Choroid plexus epithelial cell (primary cell): ENCODE measurements at regions not wholly inside any gene's neighbourhood (a gene's known extent, or its start where the extent isn't known, plus 50 kb on each side); places are given as distances from the start of the nearest gene placed in this dataset.
A peak's percentile ranks its signal among the peaks of the same experiment; 100 is the strongest.

Experiments used
- DNase-seq: peaks from one replicate; pipeline ENCODE4 v3.0.0-alpha.2; 2010; ENCODE audit warnings: low read depth
- H3K4me3 ChIP-seq: 2 replicates; pipeline ENCODE4 v1.5.1; 2011; ENCODE audit warnings: low read depth, mild to moderate bottlenecking, control low read depth, low read length, moderate library complexity
- TF ChIP-seq, protein P1 (sequence below): conservative IDR thresholded peaks from 2 replicates; pipeline ENCODE4 v1.5.1; 2011; ENCODE audit warnings: low read depth, mild to moderate bottlenecking, control low read depth, inconsistent platforms, low read length, moderate library complexity

DNA sequence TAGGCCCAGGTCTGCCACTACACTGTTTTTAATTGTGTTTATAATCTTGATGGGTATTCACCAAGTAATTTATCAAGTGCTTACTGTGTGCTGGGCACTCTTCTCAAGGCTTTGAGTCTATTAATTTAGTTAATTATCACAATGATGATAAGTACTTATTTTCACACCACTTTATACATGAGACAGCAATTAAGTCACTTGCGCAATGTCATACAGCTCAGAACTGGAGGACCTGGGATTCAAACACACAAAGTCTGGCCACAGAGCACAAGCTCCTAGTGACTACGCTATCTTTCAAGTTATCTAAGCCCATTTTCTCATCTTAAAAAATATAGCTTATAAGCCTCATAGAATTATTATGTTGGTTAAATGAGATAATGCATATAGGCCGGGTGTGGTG lies 85.0 kb downstream of the LLPH start:
- DNase-seq = no peak
- no peak overlapping the region for H3K4me3 ChIP-seq
- TF ChIP-seq, protein P1, sequence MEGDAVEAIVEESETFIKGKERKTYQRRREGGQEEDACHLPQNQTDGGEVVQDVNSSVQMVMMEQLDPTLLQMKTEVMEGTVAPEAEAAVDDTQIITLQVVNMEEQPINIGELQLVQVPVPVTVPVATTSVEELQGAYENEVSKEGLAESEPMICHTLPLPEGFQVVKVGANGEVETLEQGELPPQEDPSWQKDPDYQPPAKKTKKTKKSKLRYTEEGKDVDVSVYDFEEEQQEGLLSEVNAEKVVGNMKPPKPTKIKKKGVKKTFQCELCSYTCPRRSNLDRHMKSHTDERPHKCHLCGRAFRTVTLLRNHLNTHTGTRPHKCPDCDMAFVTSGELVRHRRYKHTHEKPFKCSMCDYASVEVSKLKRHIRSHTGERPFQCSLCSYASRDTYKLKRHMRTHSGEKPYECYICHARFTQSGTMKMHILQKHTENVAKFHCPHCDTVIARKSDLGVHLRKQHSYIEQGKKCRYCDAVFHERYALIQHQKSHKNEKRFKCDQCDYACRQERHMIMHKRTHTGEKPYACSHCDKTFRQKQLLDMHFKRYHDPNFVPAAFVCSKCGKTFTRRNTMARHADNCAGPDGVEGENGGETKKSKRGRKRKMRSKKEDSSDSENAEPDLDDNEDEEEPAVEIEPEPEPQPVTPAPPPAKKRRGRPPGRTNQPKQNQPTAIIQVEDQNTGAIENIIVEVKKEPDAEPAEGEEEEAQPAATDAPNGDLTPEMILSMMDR = no peak

DNA sequence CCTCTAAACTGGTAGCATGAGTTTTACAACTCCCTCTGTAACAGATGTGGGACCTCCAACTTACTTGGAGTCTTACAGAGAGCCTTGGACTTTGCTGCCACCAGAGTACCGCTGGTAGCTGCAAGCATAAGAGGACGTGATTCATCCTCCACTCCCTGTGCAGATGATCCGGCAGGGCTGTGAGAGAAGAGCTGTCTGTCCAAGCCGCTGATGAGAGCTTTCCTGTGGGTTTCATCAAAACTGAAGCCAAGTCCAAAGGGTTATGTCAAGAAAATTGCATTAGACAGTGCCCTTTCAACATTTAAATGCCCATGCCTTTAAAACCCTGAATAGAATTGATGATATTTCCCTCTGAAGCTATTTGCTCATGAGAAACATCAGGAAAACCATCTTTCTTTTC lies 85.8 kb downstream of the LLPH start:
- TF ChIP-seq, protein P1 = peak; percentile 26
- no peak overlapping the region for H3K4me3 ChIP-seq
- peak; percentile 82 for DNase-seq

DNA sequence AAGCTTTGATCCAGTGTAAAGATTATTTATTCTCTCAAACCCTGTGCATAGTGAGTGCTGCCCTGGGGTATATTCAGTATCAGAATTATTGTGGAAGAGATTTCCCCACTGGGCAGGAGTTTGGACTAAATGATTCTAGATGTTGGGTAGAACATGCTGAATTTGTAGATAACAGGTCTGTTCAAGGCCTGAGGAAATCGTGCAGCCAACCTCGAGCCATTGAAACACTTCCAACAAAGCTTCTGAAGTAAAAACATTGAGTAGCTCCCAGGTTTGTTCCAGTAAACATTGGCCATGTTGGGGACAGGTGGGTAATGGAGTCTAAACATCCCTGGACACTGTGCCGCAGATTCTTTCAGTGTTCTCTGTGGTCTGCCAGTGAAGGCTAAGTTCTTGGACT lies 87.5 kb downstream of the LLPH start:
- TF ChIP-seq, protein P1 = no peak
- DNase-seq = no peak
- no peak overlapping the region for H3K4me3 ChIP-seq

GRCh38 chr12:66041651-66042363 lies 88.7 kb downstream of the LLPH start:
- DNase-seq = no peak
- TF ChIP-seq, protein P1 = no peak
- no peak overlapping the region for H3K4me3 ChIP-seq

DNA sequence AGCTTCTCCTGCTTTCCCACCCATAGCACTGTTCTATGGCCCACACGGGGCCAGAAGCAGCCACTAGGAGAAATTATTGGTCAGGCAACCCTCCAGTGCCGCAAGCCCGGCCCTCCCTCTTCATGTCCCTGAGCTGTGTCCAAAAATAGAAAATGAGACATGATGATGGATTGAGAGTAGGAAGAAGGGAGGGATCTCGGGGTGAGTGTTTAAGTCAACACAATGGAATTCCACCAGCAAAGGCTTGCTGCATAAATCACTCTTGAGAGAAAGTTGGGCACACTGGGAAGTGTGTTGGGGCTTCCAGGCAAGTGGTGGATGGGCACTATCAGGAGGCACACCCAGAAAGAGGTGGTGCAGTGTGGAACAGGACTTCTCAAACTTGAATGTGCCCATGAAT lies 94.2 kb downstream of the LLPH start:
- no peak overlapping the region for H3K4me3 ChIP-seq
- TF ChIP-seq, protein P1 = peak; percentile 22
- peak; percentile 94 for DNase-seq

GRCh38 chr12:66035288-66035966 lies 95.1 kb downstream of the LLPH start:
- TF ChIP-seq, protein P1 = peak; percentile 53
- peak; percentile 80 for DNase-seq
- no peak overlapping the region for H3K4me3 ChIP-seq

- TF ChIP-seq, protein P1 = no peak
- DNase-seq = no peak
Measured at GRCh38 chr12:66033151-66033550, 97.4 kb downstream of the LLPH start.

More at GRCh38 chr12:66033151-66033550, 97.4 kb downstream of the LLPH start:
- no peak overlapping the region for H3K4me3 ChIP-seq
